Neutrophil (primary cell): ENCODE measurements at regions not wholly inside any gene's neighbourhood (a gene's known extent, or its start where the extent isn't known, plus 50 kb on each side); places are given as distances from the start of the nearest gene placed in this dataset.

ENCODE experiments used
- H3K27ac ChIP-seq: fragments of 200-600 bp; sonication (generic); 2 replicates; pipeline ENCODE4 v1.5.1; 2016; ENCODE audit warnings: mild to moderate bottlenecking, moderate library complexity
- H3K27me3 ChIP-seq: fragments of 200-600 bp; sonication (generic); 2 replicates; pipeline ENCODE4 v1.6.0; 2016; ENCODE audit warnings: mild to moderate bottlenecking
- H3K36me3 ChIP-seq: fragments of 200-600 bp; sonication (generic); 2 replicates; pipeline ENCODE4 v1.5.1; 2017
- H3K4me1 ChIP-seq, 2 experiments: fragments of 200-600 bp in 1 of 2; sonication (generic) in 1 of 2; 1 replicate in 1 of 2; 2 replicates in 1 of 2; pipeline versions ENCODE4 v1.5.1 to v1.6.1; 2013 to 2016; ENCODE audit warnings: low read depth in 1 of 2, low read length in 1 of 2, mild to moderate bottlenecking in 1 of 2, moderate library complexity in 1 of 2; ENCODE audit not compliant: control insufficient read depth in 1 of 2, insufficient read depth in 1 of 2
- H3K4me3 ChIP-seq, 2 experiments: fragments of 200-600 bp in 1 of 2; sonication (generic) in 1 of 2; 1 replicate in 1 of 2; 2 replicates in 1 of 2; pipeline ENCODE4 v1.5.1; 2013 to 2016; ENCODE audit warnings: low read depth in 1 of 2, low read length in 1 of 2, mild to moderate bottlenecking in 1 of 2, moderate library complexity in 1 of 2
- H3K9me3 ChIP-seq: fragments of 200-600 bp; sonication (generic); 2 replicates; pipeline ENCODE4 v1.5.1; 2016
- CTCF ChIP-seq: fragments of 200-600 bp; sonication (generic); IDR thresholded peaks from 2 replicates; pipeline ENCODE4 v1.5.1; 2016; ENCODE audit warnings: antibody characterized with exemption

DNA sequence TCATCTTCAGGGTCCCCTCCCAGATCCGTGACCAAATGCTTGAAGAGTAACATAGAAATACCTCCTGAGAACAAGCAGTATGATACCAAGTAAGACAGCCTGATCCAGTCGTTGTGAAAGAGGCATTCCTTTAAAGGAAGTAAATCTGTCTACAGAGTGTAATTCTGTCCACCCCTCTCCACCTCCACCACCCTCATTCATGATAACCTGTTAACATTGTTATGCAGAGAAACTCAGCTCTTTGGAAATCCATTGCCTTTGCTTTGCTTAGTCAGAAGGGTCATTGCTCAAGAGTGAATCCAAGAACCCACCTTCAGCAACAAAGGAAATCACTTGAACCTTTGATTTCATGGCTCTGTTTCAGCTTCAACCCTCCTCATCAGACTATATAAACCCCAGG is 155.6 kb downstream of the CYP26B1 start:
- no peak for TF ChIP-seq CTCF

GRCh38 chr2:71991397-71991796 is 156.3 kb downstream of the CYP26B1 start:
- Histone ChIP-seq H3K9me3 (no peaks in the 10 kb centered on the region), H3K4me3 (no peak overlapping the region), H3K27ac (no peak overlapping the region), H3K4me1 (no peaks in the 10 kb centered on the region), H3K27me3 (peaks cover 12% of the 10 kb centered on the region), H3K36me3 (no peaks in the 10 kb centered on the region)
- TF ChIP-seq CTCF: no peak

More for the DNA sequence above, 155.6 kb downstream of the CYP26B1 start:
- H3K9me3 ChIP-seq: no peaks in the 10 kb centered on the region
- peaks cover 12% of the 10 kb centered on the region for H3K27me3 ChIP-seq
- no peak overlapping the region for H3K27ac ChIP-seq
- H3K36me3 ChIP-seq: no peaks in the 10 kb centered on the region
- H3K4me1 ChIP-seq: no peaks in the 10 kb centered on the region
- no peak overlapping the region for H3K4me3 ChIP-seq

- Histone ChIP-seq H3K36me3 (no peaks in the 10 kb centered on the region), H3K4me3 (no peak overlapping the region), H3K9me3 (no peaks in the 10 kb centered on the region), H3K27ac (no peak overlapping the region), H3K27me3 (peaks cover 9% of the 10 kb centered on the region), H3K4me1 (no peaks in the 10 kb centered on the region)
- TF ChIP-seq CTCF: no peak
These were observed 156.8 kb downstream of the CYP26B1 start for GRCh38 chr2:71990826-71991225.

- no peak overlapping the region for H3K4me3 ChIP-seq
- no peak for TF ChIP-seq CTCF
- no peaks in the 10 kb centered on the region for H3K4me1 ChIP-seq
- peaks cover 5% of the 10 kb centered on the region for H3K27me3 ChIP-seq
- H3K36me3 ChIP-seq: no peaks in the 10 kb centered on the region
- H3K27ac ChIP-seq: no peak overlapping the region
- no peaks in the 10 kb centered on the region for H3K9me3 ChIP-seq
These were observed 157.5 kb downstream of the CYP26B1 start for GRCh38 chr2:71990122-71990521.

DNA sequence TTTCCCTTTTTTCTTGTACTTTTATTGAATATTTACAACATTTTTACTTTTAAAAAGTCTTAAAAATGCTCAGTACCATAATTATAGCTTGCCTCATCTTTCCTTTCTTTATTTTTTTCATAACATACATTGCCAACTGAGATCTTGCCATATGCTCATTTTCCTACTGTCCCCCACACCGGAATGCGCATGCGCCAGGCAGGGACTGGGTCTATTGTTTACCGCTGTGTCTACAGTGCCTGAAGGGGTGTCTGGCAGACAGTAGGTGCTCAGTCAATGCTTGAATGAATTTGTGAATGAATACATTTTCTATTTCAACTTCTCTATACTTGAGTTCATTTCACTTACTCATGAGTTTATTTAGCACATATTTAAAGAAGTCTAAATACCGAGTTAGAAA is 158.0 kb downstream of the CYP26B1 start:
- H3K4me1 ChIP-seq: no peaks in the 10 kb centered on the region
- no peak overlapping the region for H3K4me3 ChIP-seq
- peaks cover 5% of the 10 kb centered on the region for H3K27me3 ChIP-seq
- TF ChIP-seq CTCF: no peak
- H3K27ac ChIP-seq: no peak overlapping the region
- H3K9me3 ChIP-seq: no peaks in the 10 kb centered on the region
- no peaks in the 10 kb centered on the region for H3K36me3 ChIP-seq

DNA sequence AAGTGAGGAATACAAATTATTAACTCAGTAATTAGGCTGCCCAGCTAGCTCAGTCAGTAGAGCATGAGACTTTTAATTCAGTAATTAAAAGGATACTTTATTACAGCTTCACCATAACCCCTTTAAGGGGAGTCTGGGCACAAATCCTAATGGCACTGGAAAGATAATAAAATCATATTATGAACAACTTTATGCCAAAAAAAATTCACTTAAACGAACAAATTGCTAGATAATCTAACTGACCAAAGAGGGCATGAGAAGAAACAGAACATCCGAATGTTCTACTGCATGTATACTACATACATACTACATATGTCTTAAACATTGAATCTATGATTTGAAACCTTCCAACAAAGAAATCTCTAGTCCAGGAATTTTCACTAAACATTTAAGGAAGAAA is 159.5 kb downstream of the CYP26B1 start:
- H3K36me3 ChIP-seq: no peaks in the 10 kb centered on the region
- H3K27ac ChIP-seq: no peak overlapping the region
- TF ChIP-seq CTCF: no peak
- H3K9me3 ChIP-seq: no peaks in the 10 kb centered on the region
- no peak overlapping the region for H3K4me3 ChIP-seq
- H3K4me1 ChIP-seq: no peaks in the 10 kb centered on the region
- peaks cover 5% of the 10 kb centered on the region for H3K27me3 ChIP-seq
